ENCODE measurements at regions not wholly inside any gene's neighbourhood (a gene's known extent, or its start where the extent isn't known, plus 50 kb on each side); places are given as distances from the start of the nearest gene placed in this dataset.

DNA sequence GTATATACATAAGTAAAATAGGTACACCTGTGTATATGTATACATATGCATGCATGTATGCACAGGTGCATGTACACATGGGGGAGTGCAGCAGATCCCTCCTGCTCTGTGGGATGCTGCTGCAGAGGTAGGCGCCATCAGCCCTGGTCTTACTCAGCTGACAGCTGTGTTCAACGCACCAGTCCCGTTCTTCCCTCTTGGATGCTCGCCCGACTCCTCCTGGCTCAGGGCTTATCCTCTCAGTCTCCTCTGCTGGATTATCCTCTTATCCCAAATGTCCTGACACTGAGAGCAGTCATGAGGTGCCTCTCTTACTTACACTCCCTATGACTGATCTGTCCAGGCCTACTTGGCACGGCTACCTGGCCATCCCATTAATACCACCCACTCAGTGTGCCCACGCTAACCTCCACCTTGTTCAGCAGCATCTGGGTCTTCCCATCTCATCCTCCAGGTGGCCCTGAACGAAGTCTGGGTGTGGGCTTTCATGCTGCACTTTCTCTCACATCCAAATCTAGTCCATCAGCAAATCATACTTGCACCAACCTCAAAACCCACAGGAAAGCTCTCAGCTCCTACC, 357.1 kb downstream of the TCERG1L start:
- Histone ChIP-seq H3K9me2 (ENCODE audit: low read depth, low read length) (no peaks in the 10 kb centered on the region), H3K4me2 (ENCODE audit: low read length) (no peak overlapping the region), H3K4me3 (ENCODE audit: low read depth, low read length, poor library complexity, severe bottlenecking) (no peak overlapping the region), H3K27ac (ENCODE audit: low read depth, low read length, poor library complexity, severe bottlenecking) (no peak overlapping the region), H2AFZ (ENCODE audit: low read length) (no peak overlapping the region), H3K4me1 (ENCODE audit: insufficient read depth, low read length, severe bottlenecking) (no peaks in the 10 kb centered on the region), H3K36me3 (ENCODE audit: insufficient read depth, low read length) (no peaks in the 10 kb centered on the region), H3K79me2 (ENCODE audit: insufficient read depth, low read length) (no peaks in the 10 kb centered on the region), H3K9ac (ENCODE audit: low read length) (no peak overlapping the region), H4K20me1 (ENCODE audit: insufficient read depth, low read length) (no peaks in the 10 kb centered on the region), H3K27me3 (ENCODE audit: insufficient read depth, low read length) (no peaks in the 10 kb centered on the region; the same call in 1 of the 2 replicates), H3F3A (ENCODE audit: insufficient read depth, low read length) (no peaks in the 10 kb centered on the region), H3K9me3 (ENCODE audit: low read length) (no peaks in the 10 kb centered on the region)
- TF ChIP-seq, protein P1, sequence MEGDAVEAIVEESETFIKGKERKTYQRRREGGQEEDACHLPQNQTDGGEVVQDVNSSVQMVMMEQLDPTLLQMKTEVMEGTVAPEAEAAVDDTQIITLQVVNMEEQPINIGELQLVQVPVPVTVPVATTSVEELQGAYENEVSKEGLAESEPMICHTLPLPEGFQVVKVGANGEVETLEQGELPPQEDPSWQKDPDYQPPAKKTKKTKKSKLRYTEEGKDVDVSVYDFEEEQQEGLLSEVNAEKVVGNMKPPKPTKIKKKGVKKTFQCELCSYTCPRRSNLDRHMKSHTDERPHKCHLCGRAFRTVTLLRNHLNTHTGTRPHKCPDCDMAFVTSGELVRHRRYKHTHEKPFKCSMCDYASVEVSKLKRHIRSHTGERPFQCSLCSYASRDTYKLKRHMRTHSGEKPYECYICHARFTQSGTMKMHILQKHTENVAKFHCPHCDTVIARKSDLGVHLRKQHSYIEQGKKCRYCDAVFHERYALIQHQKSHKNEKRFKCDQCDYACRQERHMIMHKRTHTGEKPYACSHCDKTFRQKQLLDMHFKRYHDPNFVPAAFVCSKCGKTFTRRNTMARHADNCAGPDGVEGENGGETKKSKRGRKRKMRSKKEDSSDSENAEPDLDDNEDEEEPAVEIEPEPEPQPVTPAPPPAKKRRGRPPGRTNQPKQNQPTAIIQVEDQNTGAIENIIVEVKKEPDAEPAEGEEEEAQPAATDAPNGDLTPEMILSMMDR (IDR thresholded peaks at IDR 0.05; ENCODE audit: low read length), result no peak
- TF ChIP-seq EZH2 (IDR thresholded peaks at IDR 0.05; ENCODE audit: borderline replicate concordance, low read length), result no peak

DNA sequence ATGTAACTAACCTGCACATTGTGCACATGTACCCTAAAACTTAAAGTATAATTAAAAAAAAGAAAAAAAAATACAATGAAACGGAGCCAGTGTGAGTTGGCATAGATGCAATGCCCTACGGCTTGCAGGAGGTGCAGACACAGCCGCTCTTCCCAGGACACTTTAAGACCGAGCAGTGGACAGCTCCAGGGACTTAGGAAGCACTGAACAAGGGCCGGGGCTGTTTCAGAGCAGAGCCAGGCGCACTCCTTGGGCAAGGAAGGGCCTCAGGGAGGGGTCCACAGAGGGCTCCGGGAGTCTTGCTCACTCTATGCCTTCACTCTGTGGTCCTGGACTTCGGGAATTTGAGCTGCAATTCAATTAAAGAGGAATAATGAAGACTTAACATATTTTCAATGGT, 355.3 kb downstream of the TCERG1L start:
- H3K27me3 ChIP-seq (ENCODE audit: insufficient read depth, low read length), result no peaks in the 10 kb centered on the region; the same call in 1 of the 2 replicates
- H2AFZ ChIP-seq (ENCODE audit: low read length), result no peak overlapping the region
- no peaks in the 10 kb centered on the region for H3K9me2 ChIP-seq (ENCODE audit: low read depth, low read length)
- H3K79me2 ChIP-seq (ENCODE audit: insufficient read depth, low read length), result no peaks in the 10 kb centered on the region
- TF ChIP-seq, protein P1 (IDR thresholded peaks at IDR 0.05; ENCODE audit: low read length), result no peak
- no peak for TF ChIP-seq EZH2 (IDR thresholded peaks at IDR 0.05; ENCODE audit: borderline replicate concordance, low read length)
- H3F3A ChIP-seq (ENCODE audit: insufficient read depth, low read length), result no peaks in the 10 kb centered on the region
- H3K4me2 ChIP-seq (ENCODE audit: low read length), result no peak overlapping the region
- H3K9me3 ChIP-seq (ENCODE audit: low read length), result no peaks in the 10 kb centered on the region
- H3K4me1 ChIP-seq (ENCODE audit: insufficient read depth, low read length, severe bottlenecking), result no peaks in the 10 kb centered on the region
- no peak overlapping the region for H3K9ac ChIP-seq (ENCODE audit: low read length)
- no peak overlapping the region for H3K4me3 ChIP-seq (ENCODE audit: low read depth, low read length, poor library complexity, severe bottlenecking)
- no peaks in the 10 kb centered on the region for H4K20me1 ChIP-seq (ENCODE audit: insufficient read depth, low read length)
- H3K27ac ChIP-seq (ENCODE audit: low read depth, low read length, poor library complexity, severe bottlenecking), result no peak overlapping the region
- H3K36me3 ChIP-seq (ENCODE audit: insufficient read depth, low read length), result no peaks in the 10 kb centered on the region

DNA sequence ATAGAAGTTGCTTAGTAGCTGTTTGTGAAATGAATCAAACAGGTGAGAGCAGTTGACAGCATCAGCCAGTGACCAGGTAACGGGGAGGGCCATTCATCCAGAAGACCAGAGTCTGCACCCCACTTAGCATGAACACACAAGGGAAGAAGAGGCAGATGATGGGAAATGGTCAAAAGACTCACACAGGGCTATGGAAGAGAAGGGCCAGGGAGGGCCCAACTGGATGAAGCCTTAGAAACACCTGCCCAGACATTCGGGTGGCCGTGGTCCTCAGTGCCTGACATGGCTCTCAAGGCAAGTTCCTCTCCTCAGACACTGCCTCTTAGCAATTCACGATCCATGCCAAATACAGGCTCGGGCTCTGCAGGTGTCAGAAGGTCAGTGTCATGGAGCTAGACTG, 354.1 kb downstream of the TCERG1L start:
- TF ChIP-seq, protein P1 (IDR thresholded peaks at IDR 0.05; ENCODE audit: low read length), result no peak
- TF ChIP-seq EZH2 (IDR thresholded peaks at IDR 0.05; ENCODE audit: borderline replicate concordance, low read length), result no peak
- no peaks in the 10 kb centered on the region for H3K9me3 ChIP-seq (ENCODE audit: low read length)
- H3K9me2 ChIP-seq (ENCODE audit: low read depth, low read length), result no peaks in the 10 kb centered on the region

More for the DNA sequence above, 354.1 kb downstream of the TCERG1L start:
- no peak overlapping the region for H2AFZ ChIP-seq (ENCODE audit: low read length)
- H3K4me2 ChIP-seq (ENCODE audit: low read length), result no peak overlapping the region
- no peak overlapping the region for H3K27ac ChIP-seq (ENCODE audit: low read depth, low read length, poor library complexity, severe bottlenecking)
- no peaks in the 10 kb centered on the region for H3F3A ChIP-seq (ENCODE audit: insufficient read depth, low read length)
- no peaks in the 10 kb centered on the region for H3K36me3 ChIP-seq (ENCODE audit: insufficient read depth, low read length)
- H3K9ac ChIP-seq (ENCODE audit: low read length), result no peak overlapping the region
- H4K20me1 ChIP-seq (ENCODE audit: insufficient read depth, low read length), result no peaks in the 10 kb centered on the region
- H3K4me3 ChIP-seq (ENCODE audit: low read depth, low read length, poor library complexity, severe bottlenecking), result no peak overlapping the region
- H3K27me3 ChIP-seq (ENCODE audit: insufficient read depth, low read length), result no peaks in the 10 kb centered on the region; the same call in 1 of the 2 replicates
- no peaks in the 10 kb centered on the region for H3K4me1 ChIP-seq (ENCODE audit: insufficient read depth, low read length, severe bottlenecking)
- H3K79me2 ChIP-seq (ENCODE audit: insufficient read depth, low read length), result no peaks in the 10 kb centered on the region
